Pons (tissue), 1 donor: ENCODE measurements at regions not wholly inside any gene's neighbourhood (a gene's known extent, or its start where the extent isn't known, plus 50 kb on each side); places are given as distances from the start of the nearest gene placed in this dataset.

Experiments used
- DNase-seq: peaks from one replicate; pipeline ENCODE4 v3.0.0-alpha.2; 2016; ENCODE audit warnings: low spot score

- peak; percentile 28 for DNase-seq
Measured at GRCh38 chr3:459311-459670, 262.7 kb downstream of the CHL1 start.

- no peak for DNase-seq
Measured at GRCh38 chr3:461006-461405, 264.4 kb downstream of the CHL1 start.

- no peak for DNase-seq
Measured at GRCh38 chr3:462851-463250, 266.3 kb downstream of the CHL1 start.

- no peak for DNase-seq
Measured at GRCh38 chr3:463252-464192, 267.0 kb downstream of the CHL1 start.

- no peak for DNase-seq
Measured at GRCh38 chr3:464255-464654, 267.7 kb downstream of the CHL1 start.

- DNase-seq = no peak
Measured at GRCh38 chr3:468172-468571, 271.6 kb downstream of the CHL1 start.

- no peak for DNase-seq
Measured at GRCh38 chr3:473033-473800, 276.7 kb downstream of the CHL1 start.

GRCh38 chr3:474828-475227 is 278.3 kb downstream of the CHL1 start:
- DNase-seq = no peak

GRCh38 chr3:480070-480469 is 283.5 kb downstream of the CHL1 start:
- DNase-seq = no peak

- no peak for DNase-seq
Measured at GRCh38 chr3:481111-481510, 284.5 kb downstream of the CHL1 start.

GRCh38 chr3:481680-482079 is 285.1 kb downstream of the CHL1 start:
- DNase-seq = no peak

- DNase-seq = no peak
Measured at GRCh38 chr3:482479-482878, 285.9 kb downstream of the CHL1 start.

- no peak for DNase-seq
Measured at GRCh38 chr3:484341-484740, 287.8 kb downstream of the CHL1 start.

- DNase-seq = no peak
Measured at GRCh38 chr3:487614-488013, 291.1 kb downstream of the CHL1 start.

- no peak for DNase-seq
Measured at GRCh38 chr3:492586-493316, 296.2 kb downstream of the CHL1 start.

- no peak for DNase-seq
Measured at GRCh38 chr3:494190-494589, 297.6 kb downstream of the CHL1 start.

- DNase-seq = no peak
Measured at GRCh38 chr3:498487-498886, 301.9 kb downstream of the CHL1 start.

- no peak for DNase-seq
Measured at GRCh38 chr3:499001-499761, 302.6 kb downstream of the CHL1 start.

- no peak for DNase-seq
Measured at GRCh38 chr3:502486-502885, 305.9 kb downstream of the CHL1 start.

- no peak for DNase-seq
Measured at GRCh38 chr3:513301-513700, 316.7 kb downstream of the CHL1 start.

GRCh38 chr3:514192-514591 is 317.6 kb downstream of the CHL1 start:
- no peak for DNase-seq

- no peak for DNase-seq
Measured at GRCh38 chr3:519026-519425, 322.5 kb downstream of the CHL1 start.
